Neural progenitor cell (in vitro differentiated cells): ENCODE measurements at regions not wholly inside any gene's neighbourhood (a gene's known extent, or its start where the extent isn't known, plus 50 kb on each side); places are given as distances from the start of the nearest gene placed in this dataset.

ENCODE experiments used
- DNase-seq: peaks from one replicate; pipeline ENCODE4 v3.0.0-alpha.2; 2016; ENCODE audit warnings: low spot score
- H2AFZ ChIP-seq: fragments of 200-600 bp; sonication (generic); replicated peaks from 2 replicates; pipeline ENCODE4 v1.6.1; 2016; ENCODE audit warnings: antibody characterized with exemption
- H3F3A ChIP-seq: fragments of 200-600 bp; sonication (generic); 2 replicates; pipeline ENCODE4 v1.6.1; 2016; ENCODE audit warnings: antibody characterized with exemption, low read depth
- H3K27ac ChIP-seq: fragments of 200-600 bp; sonication (generic); 2 replicates; pipeline ENCODE4 v1.5.1; 2016; ENCODE audit warnings: mild to moderate bottlenecking
- H3K27me3 ChIP-seq: fragments of 200-600 bp; sonication (generic); 2 replicates; pipeline ENCODE4 v1.6.1; 2016; ENCODE audit warnings: mild to moderate bottlenecking, moderate library complexity
- H3K36me3 ChIP-seq: fragments of 200-600 bp; sonication (generic); 2 replicates; pipeline ENCODE4 v1.5.1; 2016
- H3K4me1 ChIP-seq: fragments of 200-600 bp; sonication (generic); 2 replicates; pipeline ENCODE4 v1.6.1; 2016; ENCODE audit warnings: mixed run types
- H3K4me2 ChIP-seq: fragments of 200-600 bp; sonication (generic); 2 replicates; pipeline ENCODE4 v1.6.1; 2016
- H3K4me3 ChIP-seq: fragments of 200-600 bp; sonication (generic); 2 replicates; pipeline ENCODE4 v1.5.1; 2016
- H3K79me2 ChIP-seq: fragments of 200-600 bp; sonication (generic); 2 replicates; pipeline ENCODE4 v1.6.1; 2016; ENCODE audit warnings: low read depth
- H3K9ac ChIP-seq: fragments of 200-600 bp; sonication (generic); 2 replicates; pipeline ENCODE4 v1.6.1; 2016
- H3K9me3 ChIP-seq: fragments of 200-600 bp; sonication (generic); 2 replicates; pipeline ENCODE4 v1.5.1; 2016; ENCODE audit warnings: low read depth
- H4K20me1 ChIP-seq: fragments of 200-600 bp; sonication (generic); 2 replicates; pipeline ENCODE4 v1.6.1; 2016; ENCODE audit warnings: low read depth
- H3K27ac Mint-ChIP-seq: 3 replicates; pipeline ENCODE4 v1.8.0; 2021; ENCODE audit warnings: mixed read lengths
- H3K27me3 Mint-ChIP-seq: 2 replicates; pipeline ENCODE4 v1.8.0; 2022; ENCODE audit warnings: low read depth, mild to moderate bottlenecking, inconsistent platforms, moderate library complexity, mixed read lengths; ENCODE audit not compliant: insufficient read depth
- H3K36me3 Mint-ChIP-seq: 3 replicates; pipeline ENCODE4 v1.8.0; 2021; ENCODE audit warnings: mixed read lengths
- H3K4me1 Mint-ChIP-seq: 3 replicates; pipeline ENCODE4 v1.8.0; 2021; ENCODE audit warnings: mixed read lengths
- H3K4me3 Mint-ChIP-seq: 3 replicates; pipeline ENCODE4 v1.8.0; 2021; ENCODE audit warnings: mild to moderate bottlenecking, moderate library complexity, mixed read lengths
- H3K9me3 Mint-ChIP-seq: 3 replicates; pipeline ENCODE4 v1.8.0; 2020; ENCODE audit warnings: mixed read lengths
- EZH2 ChIP-seq: fragments of 200-600 bp; sonication (generic); IDR thresholded peaks from 2 replicates; pipeline ENCODE4 v1.6.1; 2017; ENCODE audit warnings: antibody characterized with exemption, mild to moderate bottlenecking, moderate library complexity
- EZH2phosphoT487 ChIP-seq: fragments of 200-600 bp; sonication (generic); IDR thresholded peaks from 2 replicates; pipeline ENCODE4 v1.6.1; 2017; ENCODE audit warnings: antibody characterized with exemption
- TF ChIP-seq, protein P1 (sequence below): fragments of 200-600 bp; sonication (generic); IDR thresholded peaks from 2 replicates; pipeline ENCODE4 v1.5.1; 2017; ENCODE audit warnings: antibody characterized with exemption, mild to moderate bottlenecking

DNA sequence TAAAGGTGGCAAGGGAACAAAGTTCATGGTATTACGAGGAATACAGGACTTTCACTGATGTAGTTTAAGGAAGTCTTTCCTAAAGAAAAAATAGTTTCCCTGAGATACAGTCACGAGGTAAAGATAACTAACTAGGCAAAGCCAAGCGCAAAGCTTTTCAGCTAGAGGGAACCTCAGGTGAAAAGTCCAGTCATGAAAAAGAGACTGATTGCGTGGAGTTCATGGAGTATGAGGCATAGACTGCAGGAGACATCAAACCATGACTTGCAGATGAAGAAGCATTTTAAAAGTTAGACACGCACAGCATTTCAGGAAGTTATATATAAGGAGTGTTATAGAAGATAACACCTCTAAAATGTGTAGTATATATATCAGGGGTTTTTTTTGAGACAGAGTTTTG lies 205.6 kb upstream of the ZNF184 start:
- Mint-ChIP-seq H3K4me3 (peak overlapping the region; percentile 60), H3K9me3 (peaks cover 5% of the 10 kb centered on the region), H3K27me3 (peaks cover 60% of the 10 kb centered on the region), H3K27ac (no peak overlapping the region), H3K36me3 (no peaks in the 10 kb centered on the region), H3K4me1 (peaks cover 17% of the 10 kb centered on the region)
- Histone ChIP-seq H4K20me1 (peaks cover 13% of the 10 kb centered on the region), H3K9me3 (no peaks in the 10 kb centered on the region), H3K27me3 (peaks cover 100% of the 10 kb centered on the region), H3K79me2 (no peaks in the 10 kb centered on the region), H3K9ac (no peak overlapping the region), H3K4me3 (no peak overlapping the region), H3K4me2 (no peak overlapping the region), H3K27ac (no peak overlapping the region), H3F3A (peaks cover 25% of the 10 kb centered on the region), H2AFZ (no peak overlapping the region), H3K4me1 (peaks cover 7% of the 10 kb centered on the region), H3K36me3 (no peaks in the 10 kb centered on the region)
- DNase-seq: no peak
- TF ChIP-seq EZH2phosphoT487 (no peak), EZH2 (peak; percentile 19)
- TF ChIP-seq, protein P1, sequence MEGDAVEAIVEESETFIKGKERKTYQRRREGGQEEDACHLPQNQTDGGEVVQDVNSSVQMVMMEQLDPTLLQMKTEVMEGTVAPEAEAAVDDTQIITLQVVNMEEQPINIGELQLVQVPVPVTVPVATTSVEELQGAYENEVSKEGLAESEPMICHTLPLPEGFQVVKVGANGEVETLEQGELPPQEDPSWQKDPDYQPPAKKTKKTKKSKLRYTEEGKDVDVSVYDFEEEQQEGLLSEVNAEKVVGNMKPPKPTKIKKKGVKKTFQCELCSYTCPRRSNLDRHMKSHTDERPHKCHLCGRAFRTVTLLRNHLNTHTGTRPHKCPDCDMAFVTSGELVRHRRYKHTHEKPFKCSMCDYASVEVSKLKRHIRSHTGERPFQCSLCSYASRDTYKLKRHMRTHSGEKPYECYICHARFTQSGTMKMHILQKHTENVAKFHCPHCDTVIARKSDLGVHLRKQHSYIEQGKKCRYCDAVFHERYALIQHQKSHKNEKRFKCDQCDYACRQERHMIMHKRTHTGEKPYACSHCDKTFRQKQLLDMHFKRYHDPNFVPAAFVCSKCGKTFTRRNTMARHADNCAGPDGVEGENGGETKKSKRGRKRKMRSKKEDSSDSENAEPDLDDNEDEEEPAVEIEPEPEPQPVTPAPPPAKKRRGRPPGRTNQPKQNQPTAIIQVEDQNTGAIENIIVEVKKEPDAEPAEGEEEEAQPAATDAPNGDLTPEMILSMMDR: no peak

DNA sequence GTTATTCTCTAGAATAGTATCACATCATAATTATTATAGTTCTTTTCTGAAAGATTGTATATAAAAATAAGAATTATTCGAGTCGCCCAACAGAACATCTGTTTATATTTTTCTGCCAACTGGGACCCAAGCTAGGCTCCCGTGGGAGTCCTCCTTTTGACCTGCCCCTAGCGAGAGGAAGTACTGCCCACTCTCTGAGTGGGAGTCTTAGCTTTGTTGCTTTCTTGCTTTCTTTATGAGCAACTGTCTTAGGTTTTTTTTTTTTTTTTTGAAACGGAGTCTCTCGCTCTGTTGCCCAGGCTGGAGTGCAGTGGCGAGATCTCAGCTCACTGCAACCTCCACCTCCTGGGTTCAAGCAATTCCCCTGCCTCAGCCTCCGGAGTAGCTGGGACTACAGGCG lies 202.0 kb upstream of the ZNF184 start:
- Histone ChIP-seq H3K79me2 (no peaks in the 10 kb centered on the region), H4K20me1 (peaks cover 25% of the 10 kb centered on the region), H3K36me3 (no peaks in the 10 kb centered on the region), H3F3A (peaks cover 38% of the 10 kb centered on the region), H3K4me1 (peaks cover 8% of the 10 kb centered on the region), H3K4me2 (no peak overlapping the region), H3K27ac (no peak overlapping the region), H3K9me3 (no peaks in the 10 kb centered on the region), H3K4me3 (no peak overlapping the region), H3K27me3 (peaks cover 92% of the 10 kb centered on the region), H3K9ac (no peak overlapping the region), H2AFZ (no peak overlapping the region)
- Mint-ChIP-seq H3K4me3 (no peak overlapping the region), H3K36me3 (no peaks in the 10 kb centered on the region), H3K27me3 (peaks cover 59% of the 10 kb centered on the region), H3K4me1 (peaks cover 26% of the 10 kb centered on the region), H3K9me3 (peaks cover 7% of the 10 kb centered on the region), H3K27ac (no peak overlapping the region)
- no peak for DNase-seq
- no peak for TF ChIP-seq EZH2
- TF ChIP-seq EZH2phosphoT487: no peak
- TF ChIP-seq, protein P1: no peak

DNA sequence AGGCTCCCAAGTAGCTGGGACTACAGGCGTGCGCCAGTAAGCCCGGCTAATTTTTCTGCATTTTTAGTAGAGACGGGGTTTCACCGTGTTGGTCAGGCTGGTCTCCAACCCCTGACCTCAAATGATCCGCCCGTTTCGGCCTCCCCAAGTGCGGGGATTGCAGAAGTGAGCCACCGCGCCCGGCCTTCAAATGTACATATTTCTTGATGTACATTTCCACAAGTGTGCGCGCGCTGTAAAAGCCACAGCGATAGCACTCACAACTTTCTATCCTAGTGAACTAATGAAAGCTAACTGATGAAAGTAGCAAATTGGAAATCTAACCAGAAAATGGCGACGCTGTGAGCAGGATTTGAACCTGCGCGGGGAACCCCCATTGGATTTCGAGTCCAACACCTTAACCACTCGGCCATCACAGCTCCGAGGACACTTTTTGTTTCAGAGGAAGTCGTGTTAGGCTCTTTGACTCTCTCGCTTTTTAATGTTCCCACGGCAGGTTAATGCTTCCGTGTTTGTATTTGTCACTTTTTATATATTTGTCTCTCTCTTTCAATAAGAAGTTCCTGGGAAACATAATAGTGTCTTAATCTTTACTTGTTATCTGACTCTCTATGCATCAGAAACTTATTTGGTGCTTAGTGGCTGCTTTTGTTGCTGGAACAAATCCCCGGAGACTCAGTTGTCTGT lies 199.4 kb upstream of the ZNF184 start:
- H3K27me3 Mint-ChIP-seq: peaks cover 63% of the 10 kb centered on the region
- H3K79me2 ChIP-seq: no peaks in the 10 kb centered on the region

More for the DNA sequence above, 199.4 kb upstream of the ZNF184 start:
- TF ChIP-seq EZH2phosphoT487 (no peak), EZH2 (no peak)
- TF ChIP-seq, protein P1: no peak
- Histone ChIP-seq H3K27me3 (peaks cover 92% of the 10 kb centered on the region), H3K9ac (no peak overlapping the region), H3K4me1 (peaks cover 8% of the 10 kb centered on the region), H3K4me3 (peak overlapping the region; percentile 58), H3K27ac (no peak overlapping the region), H3K36me3 (no peaks in the 10 kb centered on the region), H4K20me1 (peaks cover 31% of the 10 kb centered on the region), H2AFZ (peak overlapping the region; percentile 17), H3F3A (peaks cover 42% of the 10 kb centered on the region), H3K9me3 (no peaks in the 10 kb centered on the region), H3K4me2 (peak overlapping the region; percentile 82)
- H3K36me3 Mint-ChIP-seq: no peaks in the 10 kb centered on the region
- peaks cover 40% of the 10 kb centered on the region for H3K4me1 Mint-ChIP-seq
- DNase-seq: peak; percentile 88
- peak overlapping the region; percentile 61 for H3K27ac Mint-ChIP-seq
- H3K9me3 Mint-ChIP-seq: peaks cover 7% of the 10 kb centered on the region
- H3K4me3 Mint-ChIP-seq: peak overlapping the region; percentile 91
